ENCODE measurements at regions not wholly inside any gene's neighbourhood (a gene's known extent, or its start where the extent isn't known, plus 50 kb on each side); places are given as distances from the start of the nearest gene placed in this dataset.

GRCh38 chr12:76967181-76967885 is 88.5 kb upstream of the CSRP2 start:
- TF ChIP-seq CTCF (IDR thresholded peaks at IDR 0.05) (no peak), EZH2 (IDR thresholded peaks at IDR 0.05) (no peak)

Data from neural progenitor cell (in vitro differentiated cells).